ENCODE measurements at regions not wholly inside any gene's neighbourhood (a gene's known extent, or its start where the extent isn't known, plus 50 kb on each side); places are given as distances from the start of the nearest gene placed in this dataset.

DNA sequence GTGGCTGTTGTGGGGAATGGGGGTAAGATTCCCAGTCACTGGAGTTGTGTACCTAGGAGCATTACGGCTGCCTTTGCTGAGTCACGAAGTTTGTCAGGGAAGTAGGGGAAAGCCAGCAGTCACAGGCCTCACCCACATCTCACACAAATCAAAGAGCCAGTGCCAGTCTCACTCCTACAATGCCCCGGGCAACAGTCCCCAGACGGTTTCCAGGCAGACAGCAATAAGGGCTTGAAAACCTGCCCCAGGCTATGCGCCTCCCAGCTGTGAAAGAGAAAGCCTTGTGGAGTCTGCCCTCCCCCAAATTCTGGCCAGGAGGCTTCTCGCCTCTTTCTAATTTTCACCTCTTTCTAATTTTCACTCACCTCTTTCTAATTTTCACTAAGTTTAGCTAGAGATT, 142.3 kb upstream of the EDNRB start:
- TF ChIP-seq, protein P1, sequence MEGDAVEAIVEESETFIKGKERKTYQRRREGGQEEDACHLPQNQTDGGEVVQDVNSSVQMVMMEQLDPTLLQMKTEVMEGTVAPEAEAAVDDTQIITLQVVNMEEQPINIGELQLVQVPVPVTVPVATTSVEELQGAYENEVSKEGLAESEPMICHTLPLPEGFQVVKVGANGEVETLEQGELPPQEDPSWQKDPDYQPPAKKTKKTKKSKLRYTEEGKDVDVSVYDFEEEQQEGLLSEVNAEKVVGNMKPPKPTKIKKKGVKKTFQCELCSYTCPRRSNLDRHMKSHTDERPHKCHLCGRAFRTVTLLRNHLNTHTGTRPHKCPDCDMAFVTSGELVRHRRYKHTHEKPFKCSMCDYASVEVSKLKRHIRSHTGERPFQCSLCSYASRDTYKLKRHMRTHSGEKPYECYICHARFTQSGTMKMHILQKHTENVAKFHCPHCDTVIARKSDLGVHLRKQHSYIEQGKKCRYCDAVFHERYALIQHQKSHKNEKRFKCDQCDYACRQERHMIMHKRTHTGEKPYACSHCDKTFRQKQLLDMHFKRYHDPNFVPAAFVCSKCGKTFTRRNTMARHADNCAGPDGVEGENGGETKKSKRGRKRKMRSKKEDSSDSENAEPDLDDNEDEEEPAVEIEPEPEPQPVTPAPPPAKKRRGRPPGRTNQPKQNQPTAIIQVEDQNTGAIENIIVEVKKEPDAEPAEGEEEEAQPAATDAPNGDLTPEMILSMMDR (IDR thresholded peaks at IDR 0.05; ENCODE audit: poor library complexity): no peak
- no peak for TF ChIP-seq EZH2 (IDR thresholded peaks at IDR 0.05; ENCODE audit: borderline replicate concordance)

Measured in hepatocyte (in vitro differentiated cells).